Sigmoid colon (tissue), 6 donors: ENCODE measurements at regions not wholly inside any gene's neighbourhood (a gene's known extent, or its start where the extent isn't known, plus 50 kb on each side); places are given as distances from the start of the nearest gene placed in this dataset.
"Not testable (repeated sequence)": the region's sequence is repeated elsewhere in the genome, so short reads cannot be mapped to it uniquely, and the experiment has no call there.

ENCODE experiments used
- DNase-seq: peaks from one replicate; pipeline ENCODE4 v3.0.0-alpha.2; 2019
- H3K27ac ChIP-seq, 4 donors: fragments of 200-600 bp; sonication (generic); one replicate each; pipeline ENCODE4 v1.5.1; 2016 to 2019; ENCODE audit warnings: mild to moderate bottlenecking in 1 of 4
- H3K27me3 ChIP-seq, 3 donors: fragments of 200-600 bp; sonication (generic); one replicate each; pipeline ENCODE4 v1.5.1; 2019; ENCODE audit warnings: mild to moderate bottlenecking in 1 of 3
- H3K36me3 ChIP-seq, 4 donors: fragments of 200-600 bp; sonication (generic); one replicate each; pipeline ENCODE4 v1.5.1; 2016 to 2019
- H3K4me1 ChIP-seq, 4 donors: fragments of 200-600 bp; sonication (generic); one replicate each; pipeline ENCODE4 v1.5.1; 2017 to 2019
- H3K4me3 ChIP-seq, 4 donors: fragments of 200-600 bp; sonication (generic); one replicate each; pipeline ENCODE4 v1.5.1; 2017 to 2019; ENCODE audit warnings: mild to moderate bottlenecking in 2 of 4, moderate library complexity in 1 of 4
- H3K9me3 ChIP-seq, 4 donors: fragments of 200-600 bp in 3 of 4; sonication (generic) in 3 of 4; one replicate each; pipeline versions ENCODE4 v1.5.1 to v1.6.1; 2013 to 2019
- CTCF ChIP-seq, 4 experiments: fragments of 450-650 bp in 3 of 4; fragments of 200-600 bp in 1 of 4; IDR thresholded peaks; one replicate each; pipeline ENCODE4 v1.5.1; 2016 to 2019; ENCODE audit warnings: antibody characterized with exemption in 4 of 4, mild to moderate bottlenecking in 3 of 4, moderate library complexity in 2 of 4
- EP300 ChIP-seq, 4 donors: sonication (generic); formaldehyde crosslinking; IDR thresholded peaks; one replicate each; pipeline ENCODE4 v1.6.1; 2017; ENCODE audit warnings: antibody characterized with exemption in 4 of 4
- POLR2A ChIP-seq, 2 donors: fragments of 450-650 bp; IDR thresholded peaks; one replicate each; pipeline ENCODE4 v1.6.1; 2016; ENCODE audit warnings: antibody characterized with exemption in 2 of 2, mild to moderate bottlenecking in 2 of 2, moderate library complexity in 2 of 2
- POLR2AphosphoS5 ChIP-seq, 4 donors: sonication (generic); formaldehyde crosslinking; IDR thresholded peaks; one replicate each; pipeline ENCODE4 v1.6.1; 2017; ENCODE audit warnings: antibody characterized with exemption in 4 of 4
- WGBS, 2 donors: extraction: QIAGEN DNeasy Blood & Tissue Kit; methylation state at CpG; one replicate each; pipeline ENCODE4 v1.1.7; 2013; 5-methylcytosine and 5-hydroxymethylcytosine counted together
- intact Hi-C: fragments of 100-400 bp; cut with DNase I; formaldehyde crosslinking; loops from one replicate; pipeline ENCODE4 v1.15.1; 2023
- donor health status: healthy with polysubstance abuse.
- donor health status: healthy.

GRCh38 chr6:167557675-167558074 is 232.8 kb downstream of the TTLL2 start:
- Histone ChIP-seq H3K9me3 (peaks cover 0 to 2% (median 1%) of the 10 kb centered on the region in 4 donors), H3K27ac (no peak overlapping the region), H3K27me3 (no peaks in the 10 kb centered on the region), H3K36me3 (no peaks in the 10 kb centered on the region), H3K4me3 (no peak overlapping the region), H3K4me1 (no peaks in the 10 kb centered on the region)
- intact Hi-C loops, result no loop called here
- DNase-seq, result no peak
- WGBS, 2 donors, result 92 to 94% methylated on average over 5 of the region's 5 CpGs
- TF ChIP-seq CTCF (IDR thresholded peaks at IDR 0.05) (no peak), POLR2AphosphoS5 (IDR thresholded peaks at IDR 0.05) (no peak), EP300 (IDR thresholded peaks at IDR 0.05) (no peak), POLR2A (IDR thresholded peaks at IDR 0.05) (no peak)

- intact Hi-C loops, result no loop called here
- no peaks in the 10 kb centered on the region for H3K36me3 ChIP-seq
- no peaks in the 10 kb centered on the region for H3K27me3 ChIP-seq
- no peaks in the 10 kb centered on the region for H3K4me1 ChIP-seq
- 82 to 88% methylated on average over 14 of the region's 14 CpGs for WGBS, 2 donors
- peaks cover 0 to 2% (median 1%) of the 10 kb centered on the region in 4 donors for H3K9me3 ChIP-seq
- no peak for TF ChIP-seq CTCF (IDR thresholded peaks at IDR 0.05)
- TF ChIP-seq EP300 (IDR thresholded peaks at IDR 0.05), result no peak
- TF ChIP-seq POLR2A (IDR thresholded peaks at IDR 0.05), result no peak
- TF ChIP-seq POLR2AphosphoS5 (IDR thresholded peaks at IDR 0.05), result no peak
- H3K4me3 ChIP-seq, result no peak overlapping the region
- DNase-seq, result peak; percentile 46
- H3K27ac ChIP-seq, result no peak overlapping the region
These were observed 233.6 kb downstream of the TTLL2 start for GRCh38 chr6:167558246-167559177.

GRCh38 chr6:167559675-167560479 is 235.0 kb downstream of the TTLL2 start:
- 25 to 67% methylated on average over 15 of the region's 15 CpGs for WGBS, 2 donors
- Histone ChIP-seq H3K4me3 (no peak overlapping the region), H3K9me3 (peaks cover 0 to 2% (median 1%) of the 10 kb centered on the region in 4 donors), H3K36me3 (no peaks in the 10 kb centered on the region), H3K27ac (no peak overlapping the region), H3K4me1 (no peaks in the 10 kb centered on the region), H3K27me3 (no peaks in the 10 kb centered on the region)
- no peak for TF ChIP-seq POLR2A (IDR thresholded peaks at IDR 0.05)
- no peak for TF ChIP-seq EP300 (IDR thresholded peaks at IDR 0.05)
- no peak for TF ChIP-seq POLR2AphosphoS5 (IDR thresholded peaks at IDR 0.05)
- no peak for TF ChIP-seq CTCF (IDR thresholded peaks at IDR 0.05)
- intact Hi-C loops, result no loop called here
- peak; percentile 64 for DNase-seq

- TF ChIP-seq CTCF (IDR thresholded peaks at IDR 0.05) (no peak), POLR2A (IDR thresholded peaks at IDR 0.05) (no peak), EP300 (IDR thresholded peaks at IDR 0.05) (no peak), POLR2AphosphoS5 (IDR thresholded peaks at IDR 0.05) (no peak)
- no peaks in the 10 kb centered on the region for H3K36me3 ChIP-seq
- peak; percentile 48 for DNase-seq
- intact Hi-C loops, result no loop called here
- 81 to 93% methylated on average over 13 of the region's 13 CpGs for WGBS, 2 donors
- H3K27me3 ChIP-seq, result no peaks in the 10 kb centered on the region
- no peaks in the 10 kb centered on the region for H3K4me1 ChIP-seq
- H3K27ac ChIP-seq, result no peak overlapping the region
- peaks cover 0 to 2% (median under 1%) of the 10 kb centered on the region in 4 donors for H3K9me3 ChIP-seq
- no peak overlapping the region for H3K4me3 ChIP-seq
These were observed 236.0 kb downstream of the TTLL2 start for GRCh38 chr6:167560673-167561569.

- H3K36me3 ChIP-seq, H3K4me1 ChIP-seq, H3K27ac ChIP-seq, H3K4me3 ChIP-seq, DNase-seq, H3K9me3 ChIP-seq, intact Hi-C loops, H3K27me3 ChIP-seq: not testable (repeated sequence)
- WGBS, 2 donors, result 79 to 81% methylated on average over 6 of the region's 6 CpGs
These were observed 238.0 kb downstream of the TTLL2 start for GRCh38 chr6:167562862-167563261.
